Liver (tissue), 8 donors: ENCODE measurements at regions not wholly inside any gene's neighbourhood (a gene's known extent, or its start where the extent isn't known, plus 50 kb on each side); places are given as distances from the start of the nearest gene placed in this dataset.

ENCODE experiments used
- DNase-seq: peaks from one replicate; pipeline ENCODE4 v3.0.0-alpha.2; 2017; ENCODE audit warnings: low spot score
- H3K27ac ChIP-seq, 2 donors: one replicate each; pipeline ENCODE4 v1.7.0; 2013; ENCODE audit warnings: inconsistent platforms in 2 of 2, low read length in 2 of 2, control low read depth in 1 of 2, low read depth in 1 of 2, mild to moderate bottlenecking in 1 of 2
- H3K27me3 ChIP-seq, 4 donors: one replicate each; pipeline versions ENCODE4 v1.6.1 to v1.7.0; 2013; ENCODE audit warnings: low read length in 3 of 4, inconsistent platforms in 1 of 4, mild to moderate bottlenecking in 1 of 4, moderate library complexity in 1 of 4; ENCODE audit not compliant: control insufficient read depth in 4 of 4, insufficient read depth in 4 of 4
- H3K36me3 ChIP-seq, 4 donors: one replicate each; pipeline versions ENCODE4 v1.6.1 to v1.7.0; 2013; ENCODE audit warnings: low read length in 3 of 4, mild to moderate bottlenecking in 3 of 4, low read depth in 1 of 4, moderate library complexity in 1 of 4; ENCODE audit not compliant: control insufficient read depth in 4 of 4, insufficient read depth in 3 of 4
- H3K4me1 ChIP-seq, 4 donors: one replicate each; pipeline versions ENCODE4 v1.6.1 to v1.7.0; 2013; ENCODE audit warnings: low read length in 3 of 4, mild to moderate bottlenecking in 3 of 4, moderate library complexity in 1 of 4; ENCODE audit not compliant: control insufficient read depth in 4 of 4, insufficient read depth in 4 of 4
- H3K4me3 ChIP-seq, 3 donors: one replicate each; pipeline versions ENCODE4 v1.6.1 to v1.7.0; 2013; ENCODE audit warnings: low read length in 3 of 3, control low read depth in 1 of 3, low read depth in 1 of 3, mild to moderate bottlenecking in 1 of 3
- H3K9ac ChIP-seq, 2 donors: one replicate each; pipeline ENCODE4 v1.7.0; 2013; ENCODE audit warnings: low read length in 2 of 2, mild to moderate bottlenecking in 2 of 2, moderate library complexity in 2 of 2, control low read depth in 1 of 2, low read depth in 1 of 2
- H3K9me3 ChIP-seq, 4 donors: one replicate each; pipeline versions ENCODE4 v1.6.1 to v1.7.0; 2013; ENCODE audit warnings: low read length in 3 of 4; ENCODE audit not compliant: control insufficient read depth in 4 of 4
- CTCF ChIP-seq: fragments of 150-350 bp; IDR thresholded peaks from 2 replicates; pipeline ENCODE4 v1.5.1; 2017; ENCODE audit warnings: improper control_type of control experiment, low read depth, low read length; ENCODE audit not compliant: missing input control
- EGR1 ChIP-seq, 2 donors: IDR thresholded peaks; 2 replicates each; pipeline ENCODE4 v1.6.1; 2016 to 2018; ENCODE audit warnings: antibody characterized with exemption in 2 of 2, low read depth in 2 of 2
- FOXA1 ChIP-seq: IDR thresholded peaks from 2 replicates; pipeline ENCODE4 v1.6.1; 2016; ENCODE audit warnings: antibody characterized with exemption
- FOXA2 ChIP-seq: IDR thresholded peaks from 2 replicates; pipeline ENCODE4 v1.6.1; 2016; ENCODE audit warnings: antibody characterized with exemption
- GABPA ChIP-seq, 2 donors: IDR thresholded peaks in 1 of 2; conservative IDR thresholded peaks in 1 of 2; 2 replicates each; pipeline ENCODE4 v1.6.1; 2016; ENCODE audit warnings: antibody characterized with exemption in 2 of 2, mild to moderate bottlenecking in 1 of 2, moderate library complexity in 1 of 2
- HNF4A ChIP-seq, 2 donors: conservative IDR thresholded peaks; 2 replicates each; pipeline ENCODE4 v1.6.1; 2016; ENCODE audit warnings: antibody characterized with exemption in 2 of 2, mild to moderate bottlenecking in 2 of 2
- HNF4G ChIP-seq: IDR thresholded peaks from 2 replicates; pipeline ENCODE4 v1.6.1; 2016; ENCODE audit warnings: antibody characterized with exemption
- JUND ChIP-seq, 2 donors: IDR thresholded peaks; 2 replicates each; pipeline ENCODE4 v1.6.1; 2016; ENCODE audit warnings: antibody characterized with exemption in 2 of 2
- NR2F2 ChIP-seq: IDR thresholded peaks from 2 replicates; pipeline ENCODE4 v1.6.1; 2016; ENCODE audit warnings: antibody characterized with exemption
- RAD21 ChIP-seq, 2 donors: IDR thresholded peaks; 2 replicates each; pipeline ENCODE4 v1.6.1; 2016; ENCODE audit warnings: antibody characterized with exemption in 2 of 2, mild to moderate bottlenecking in 2 of 2
- RXRA ChIP-seq, 2 donors: IDR thresholded peaks; 2 replicates each; pipeline ENCODE4 v1.6.1; 2017 to 2018; ENCODE audit warnings: antibody characterized with exemption in 2 of 2, mild to moderate bottlenecking in 1 of 2
- SP1 ChIP-seq: IDR thresholded peaks from 2 replicates; pipeline ENCODE4 v1.6.1; 2018; ENCODE audit warnings: antibody characterized with exemption, mild to moderate bottlenecking
- TAF1 ChIP-seq: conservative IDR thresholded peaks from 2 replicates; pipeline ENCODE4 v1.6.1; 2016; ENCODE audit warnings: antibody characterized with exemption, mild to moderate bottlenecking
- YY1 ChIP-seq: IDR thresholded peaks from 2 replicates; pipeline ENCODE4 v1.6.1; 2016; ENCODE audit warnings: antibody characterized with exemption, mild to moderate bottlenecking
- ZBTB33 ChIP-seq: IDR thresholded peaks from 2 replicates; pipeline ENCODE4 v1.6.1; 2016; ENCODE audit warnings: antibody characterized with exemption
- WGBS: extraction: QIAGEN DNeasy Blood & Tissue Kit; methylation state at CpG from one replicate; pipeline ENCODE4 v1.1.7; 2013; 5-methylcytosine and 5-hydroxymethylcytosine counted together
- TF ChIP-seq, protein P1 (sequence below): IDR thresholded peaks from 2 replicates; pipeline ENCODE4 v1.6.1; 2016; ENCODE audit warnings: antibody characterized with exemption, mild to moderate bottlenecking
- TF ChIP-seq, protein P2 (sequence below): IDR thresholded peaks from 2 replicates; pipeline ENCODE4 v1.6.1; 2016; ENCODE audit warnings: antibody characterized with exemption
- TF ChIP-seq, protein P3 (sequence below): IDR thresholded peaks from 2 replicates; pipeline ENCODE4 v1.6.1; 2016; ENCODE audit warnings: antibody characterized with exemption
- donor health status: healthy.
- donor health status: healthy.
- donor health status: healthy.
- donor health status: healthy.
- donor health status: healthy.

DNA sequence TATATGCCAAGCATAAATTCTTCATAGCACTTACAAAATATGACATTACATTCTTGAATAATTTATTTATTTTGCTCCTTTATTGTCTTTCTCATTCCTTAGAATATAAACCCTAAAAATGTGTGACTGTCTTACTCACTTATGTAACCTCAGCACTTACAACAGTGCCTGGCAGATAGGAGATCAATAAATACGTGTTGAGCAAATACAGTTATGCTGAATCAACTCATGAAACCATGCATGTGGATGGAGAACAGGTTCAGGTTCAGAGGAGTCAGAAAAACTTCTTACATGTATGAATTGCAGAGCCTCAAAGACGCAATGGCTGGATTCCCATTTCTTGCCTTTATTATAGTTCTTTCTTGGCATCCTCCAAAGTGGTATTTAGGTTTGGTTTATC lies 659.4 kb upstream of the CHAC2 start:
- DNase-seq, result no peak
- Histone ChIP-seq H3K27me3 (no peaks in the 10 kb centered on the region), H3K9me3 (no peaks in the 10 kb centered on the region), H3K36me3 (no peaks in the 10 kb centered on the region), H3K9ac (no peak overlapping the region), H3K4me3 (no peak overlapping the region), H3K4me1 (peaks cover 0 to 4% (median 0%) of the 10 kb centered on the region in 4 donors), H3K27ac (no peak overlapping the region)
- no peak for TF ChIP-seq JUND (IDR thresholded peaks at IDR 0.05)
- no peak for TF ChIP-seq EGR1 (IDR thresholded peaks at IDR 0.05; ENCODE audit: low read depth in 2 of 2)
- no peak for TF ChIP-seq NR2F2
- no peak for TF ChIP-seq FOXA1
- TF ChIP-seq RAD21 (IDR thresholded peaks at IDR 0.05), result no peak
- TF ChIP-seq YY1, result no peak
- TF ChIP-seq ZBTB33, result no peak
- no peak for TF ChIP-seq RXRA (IDR thresholded peaks at IDR 0.05)
- TF ChIP-seq TAF1, result no peak
- no peak for TF ChIP-seq FOXA2
- TF ChIP-seq, protein P1, sequence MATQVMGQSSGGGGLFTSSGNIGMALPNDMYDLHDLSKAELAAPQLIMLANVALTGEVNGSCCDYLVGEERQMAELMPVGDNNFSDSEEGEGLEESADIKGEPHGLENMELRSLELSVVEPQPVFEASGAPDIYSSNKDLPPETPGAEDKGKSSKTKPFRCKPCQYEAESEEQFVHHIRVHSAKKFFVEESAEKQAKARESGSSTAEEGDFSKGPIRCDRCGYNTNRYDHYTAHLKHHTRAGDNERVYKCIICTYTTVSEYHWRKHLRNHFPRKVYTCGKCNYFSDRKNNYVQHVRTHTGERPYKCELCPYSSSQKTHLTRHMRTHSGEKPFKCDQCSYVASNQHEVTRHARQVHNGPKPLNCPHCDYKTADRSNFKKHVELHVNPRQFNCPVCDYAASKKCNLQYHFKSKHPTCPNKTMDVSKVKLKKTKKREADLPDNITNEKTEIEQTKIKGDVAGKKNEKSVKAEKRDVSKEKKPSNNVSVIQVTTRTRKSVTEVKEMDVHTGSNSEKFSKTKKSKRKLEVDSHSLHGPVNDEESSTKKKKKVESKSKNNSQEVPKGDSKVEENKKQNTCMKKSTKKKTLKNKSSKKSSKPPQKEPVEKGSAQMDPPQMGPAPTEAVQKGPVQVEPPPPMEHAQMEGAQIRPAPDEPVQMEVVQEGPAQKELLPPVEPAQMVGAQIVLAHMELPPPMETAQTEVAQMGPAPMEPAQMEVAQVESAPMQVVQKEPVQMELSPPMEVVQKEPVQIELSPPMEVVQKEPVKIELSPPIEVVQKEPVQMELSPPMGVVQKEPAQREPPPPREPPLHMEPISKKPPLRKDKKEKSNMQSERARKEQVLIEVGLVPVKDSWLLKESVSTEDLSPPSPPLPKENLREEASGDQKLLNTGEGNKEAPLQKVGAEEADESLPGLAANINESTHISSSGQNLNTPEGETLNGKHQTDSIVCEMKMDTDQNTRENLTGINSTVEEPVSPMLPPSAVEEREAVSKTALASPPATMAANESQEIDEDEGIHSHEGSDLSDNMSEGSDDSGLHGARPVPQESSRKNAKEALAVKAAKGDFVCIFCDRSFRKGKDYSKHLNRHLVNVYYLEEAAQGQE, result no peak
- TF ChIP-seq, protein P2, sequence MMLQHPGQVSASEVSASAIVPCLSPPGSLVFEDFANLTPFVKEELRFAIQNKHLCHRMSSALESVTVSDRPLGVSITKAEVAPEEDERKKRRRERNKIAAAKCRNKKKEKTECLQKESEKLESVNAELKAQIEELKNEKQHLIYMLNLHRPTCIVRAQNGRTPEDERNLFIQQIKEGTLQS, result no peak
- TF ChIP-seq GABPA (IDR thresholded peaks at IDR 0.05 in 1 of 2, conservative IDR thresholded peaks at IDR 0.05 in 1 of 2), result no peak
- TF ChIP-seq SP1, result no peak
- no peak for TF ChIP-seq HNF4G
- TF ChIP-seq, protein P3, sequence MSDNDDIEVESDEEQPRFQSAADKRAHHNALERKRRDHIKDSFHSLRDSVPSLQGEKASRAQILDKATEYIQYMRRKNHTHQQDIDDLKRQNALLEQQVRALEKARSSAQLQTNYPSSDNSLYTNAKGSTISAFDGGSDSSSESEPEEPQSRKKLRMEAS, result no peak
- TF ChIP-seq HNF4A (conservative IDR thresholded peaks at IDR 0.05), result no peak
- 48% methylated on average over 2 of the region's 2 CpGs for WGBS

- Histone ChIP-seq H3K36me3 (no peaks in the 10 kb centered on the region), H3K9me3 (no peaks in the 10 kb centered on the region), H3K27me3 (no peaks in the 10 kb centered on the region), H3K9ac (no peak overlapping the region), H3K4me3 (no peak overlapping the region), H3K4me1 (peaks cover 0 to 4% (median 0%) of the 10 kb centered on the region in 4 donors), H3K27ac (no peak overlapping the region)
- 64% methylated on average over 4 of the region's 4 CpGs for WGBS
- no peak for DNase-seq
- TF ChIP-seq, protein P2, result no peak
- TF ChIP-seq, protein P3, result no peak
- TF ChIP-seq CTCF (no peak), ZBTB33 (no peak), HNF4A (conservative IDR thresholded peaks at IDR 0.05) (no peak), EGR1 (IDR thresholded peaks at IDR 0.05; ENCODE audit: low read depth in 2 of 2) (no peak), TAF1 (no peak), GABPA (IDR thresholded peaks at IDR 0.05 in 1 of 2, conservative IDR thresholded peaks at IDR 0.05 in 1 of 2) (no peak), JUND (IDR thresholded peaks at IDR 0.05) (no peak), RXRA (IDR thresholded peaks at IDR 0.05) (no peak)
These were observed 663.3 kb upstream of the CHAC2 start for GRCh38 chr2:53104263-53104662.
